SK-N-SH (cell line): ENCODE measurements at regions not wholly inside any gene's neighbourhood (a gene's known extent, or its start where the extent isn't known, plus 50 kb on each side); places are given as distances from the start of the nearest gene placed in this dataset.
A peak's percentile ranks its signal among the peaks of the same experiment; 100 is the strongest.

Experiments used
- CTCF ChIA-PET: fragments of 300-600, 350-600 bp; formaldehyde crosslinking; extraction: SDS; loops from one replicate; lab custom pipeline; 2021; lab: Yijun Ruan, JAX
- POLR2A ChIA-PET: fragments of 350-600 bp; sonication (Branson Sonifier 250); formaldehyde crosslinking; extraction: SDS; loops from one replicate; lab custom pipeline; 2020; ENCODE audit warnings: antibody characterized with exemption, inconsistent platforms; lab: Yijun Ruan, JAX
- DNase-seq: peaks from one replicate; pipeline ENCODE4 v3.0.0; 2012
- H2AFZ ChIP-seq: fragments of 200-600 bp; sonication (generic); 2 replicates; pipeline ENCODE4 v1.8.1; 2016; ENCODE audit warnings: antibody characterized with exemption, mild to moderate bottlenecking, low read depth
- H3F3A ChIP-seq: fragments of 200-600 bp; sonication (generic); replicated peaks from 2 replicates; pipeline ENCODE3; 2016; ENCODE audit warnings: antibody characterized with exemption, mild to moderate bottlenecking; ENCODE audit not compliant: insufficient read depth
- H3K27ac ChIP-seq, 2 experiments: fragments of 200-500 bp in 1 of 2; fragments of 200-600 bp in 1 of 2; sonication (Bioruptor generic) in 1 of 2; sonication (generic), shearing (Covaris generic) in 1 of 2; 2 replicates each; pipeline versions ENCODE4 v1.5.1 to v1.6.1; 2014 to 2016; ENCODE audit warnings: low read depth in 2 of 2, inconsistent platforms in 1 of 2, low read length in 1 of 2, mild to moderate bottlenecking in 1 of 2, mixed read lengths in 1 of 2
- H3K27me3 ChIP-seq: fragments of 200-600 bp; sonication (generic), shearing (Covaris generic); 2 replicates; pipeline ENCODE4 v1.6.1; 2016; ENCODE audit warnings: mixed run types; ENCODE audit not compliant: insufficient read depth
- H3K36me3 ChIP-seq, 2 experiments: fragments of 200-500 bp in 1 of 2; fragments of 200-600 bp in 1 of 2; sonication (Bioruptor generic) in 1 of 2; sonication (generic) in 1 of 2; replicated peaks in 1 of 2; 2 replicates each; pipeline versions ENCODE3 to v1.5.1; 2014 to 2016; ENCODE audit warnings: low read length in 1 of 2, mild to moderate bottlenecking in 1 of 2; ENCODE audit not compliant: insufficient read depth in 2 of 2, control insufficient read depth in 1 of 2
- H3K4me1 ChIP-seq, 2 experiments: fragments of 200-500 bp in 1 of 2; fragments of 200-600 bp in 1 of 2; sonication (Bioruptor generic) in 1 of 2; sonication (generic), shearing (Covaris generic) in 1 of 2; 2 replicates each; pipeline versions ENCODE4 v1.5.1 to v1.6.1; 2014 to 2016; ENCODE audit warnings: low read depth in 1 of 2, low read length in 1 of 2, mixed run types in 1 of 2; ENCODE audit not compliant: insufficient read depth in 2 of 2, control insufficient read depth in 1 of 2
- H3K4me2 ChIP-seq: fragments of 200-600 bp; sonication (generic), shearing (Covaris generic); 2 replicates; pipeline ENCODE4 v1.6.1; 2017; ENCODE audit warnings: mixed run types
- H3K4me3 ChIP-seq, 2 experiments: fragments of 200-500 bp in 1 of 2; fragments of 200-600 bp in 1 of 2; sonication (Bioruptor generic) in 1 of 2; sonication (generic), shearing (Covaris generic) in 1 of 2; 2 replicates each; pipeline versions ENCODE4 v1.5.1 to v1.8.1; 2014 to 2016; ENCODE audit warnings: low read depth in 2 of 2, inconsistent platforms in 1 of 2, low read length in 1 of 2, mild to moderate bottlenecking in 1 of 2, mixed read lengths in 1 of 2, moderate library complexity in 1 of 2
- H3K79me2 ChIP-seq: fragments of 200-600 bp; sonication (generic); 2 replicates; pipeline ENCODE4 v1.8.1; 2017; ENCODE audit warnings: mild to moderate bottlenecking; ENCODE audit not compliant: insufficient read depth
- H3K9ac ChIP-seq: fragments of 200-600 bp; sonication (generic); 2 replicates; pipeline ENCODE4 v1.6.1; 2017; ENCODE audit warnings: mixed run types
- H3K9me2 ChIP-seq: fragments of 200-600 bp; sonication (generic); 2 replicates; pipeline ENCODE4 v1.6.1; 2017; ENCODE audit warnings: mixed run types
- H3K9me3 ChIP-seq: fragments of 200-600 bp; sonication (generic); 2 replicates; pipeline ENCODE4 v1.6.1; 2017; ENCODE audit warnings: mixed run types, mild to moderate bottlenecking, moderate library complexity
- H4K20me1 ChIP-seq: fragments of 200-600 bp; sonication (generic); 2 replicates; pipeline ENCODE4 v1.6.1; 2017; ENCODE audit warnings: mild to moderate bottlenecking, mixed run types; ENCODE audit not compliant: insufficient read depth
- CHD2 ChIP-seq: fragments of 150-350 bp; IDR thresholded peaks from 2 replicates; pipeline ENCODE4 v1.6.1; 2018; ENCODE audit warnings: low read length; ENCODE audit not compliant: partially characterized antibody
- CTCF ChIP-seq: fragments of 200-600 bp; sonication (generic); IDR thresholded peaks from 2 replicates; pipeline ENCODE4 v1.6.1; 2017; ENCODE audit warnings: antibody characterized with exemption, mild to moderate bottlenecking, moderate library complexity
- ELF1 ChIP-seq: IDR thresholded peaks from 2 replicates; pipeline ENCODE4 v1.4.0; 2012
- EP300 ChIP-seq, 2 experiments: IDR thresholded peaks; 2 replicates each; pipeline versions ENCODE4 v1.4.0 to v1.6.1; 2012; ENCODE audit warnings: borderline replicate concordance in 1 of 2, low read depth in 1 of 2, low read length in 1 of 2
- FOSL2 ChIP-seq: IDR thresholded peaks from 2 replicates; pipeline ENCODE4 v1.4.0; 2012; ENCODE audit warnings: low read depth, mild to moderate bottlenecking, moderate library complexity, borderline replicate concordance
- FOXM1 ChIP-seq: IDR thresholded peaks from 2 replicates; pipeline ENCODE4 v1.4.0; 2012; ENCODE audit warnings: low read depth, mild to moderate bottlenecking
- GABPA ChIP-seq: IDR thresholded peaks from 2 replicates; pipeline ENCODE4 v1.4.0; 2012; ENCODE audit warnings: low read depth, mild to moderate bottlenecking
- MAX ChIP-seq: IDR thresholded peaks from 2 replicates; pipeline ENCODE4 v1.4.0; 2012; ENCODE audit warnings: low read depth
- MXI1 ChIP-seq: IDR thresholded peaks from 2 replicates; pipeline ENCODE4 v1.6.1; 2012; ENCODE audit warnings: mild to moderate bottlenecking, low read depth, low read length, improper control_type of control experiment
- NFIC ChIP-seq: IDR thresholded peaks from 2 replicates; pipeline ENCODE4 v1.4.0; 2012; ENCODE audit warnings: borderline replicate concordance
- NRF1 ChIP-seq: IDR thresholded peaks from 2 replicates; pipeline ENCODE4 v1.6.1; 2012; ENCODE audit warnings: low read depth, mild to moderate bottlenecking, low read length
- RAD21 ChIP-seq: IDR thresholded peaks from 2 replicates; pipeline ENCODE4 v1.6.1; 2012; ENCODE audit warnings: mild to moderate bottlenecking, low read length
- RCOR1 ChIP-seq: fragments of 150-350 bp; IDR thresholded peaks from 2 replicates; pipeline ENCODE4 v1.6.1; 2017; ENCODE audit warnings: antibody characterized with exemption, low read length
- RFX5 ChIP-seq: IDR thresholded peaks from 2 replicates; pipeline ENCODE4 v1.6.1; 2012; ENCODE audit warnings: mild to moderate bottlenecking, improper control_type of control experiment, low read length
- RXRA ChIP-seq: IDR thresholded peaks from 2 replicates; pipeline ENCODE4 v1.4.0; 2012; ENCODE audit warnings: low read depth, mild to moderate bottlenecking, borderline replicate concordance
- SMC3 ChIP-seq: IDR thresholded peaks from 2 replicates; pipeline ENCODE4 v1.6.1; 2012; ENCODE audit warnings: low read depth, low read length, improper control_type of control experiment
- TAF1 ChIP-seq: IDR thresholded peaks from 2 replicates; pipeline ENCODE4 v1.6.1; 2012; ENCODE audit warnings: low read depth, mild to moderate bottlenecking, low read length, moderate library complexity, borderline replicate concordance
- TCF12 ChIP-seq: IDR thresholded peaks from 2 replicates; pipeline ENCODE4 v1.4.0; 2012
- USF1 ChIP-seq: IDR thresholded peaks from 2 replicates; pipeline ENCODE4 v1.4.0; 2012; ENCODE audit warnings: low read depth, borderline replicate concordance
- WGBS: methylation state at CpG from one replicate; pipeline ENCODE4 v1.1.6; 2017; ENCODE audit warnings: low lambda C conversion rate; 5-methylcytosine and 5-hydroxymethylcytosine counted together
- TF ChIP-seq, protein P1 (sequence below): fragments of 150-350 bp; IDR thresholded peaks from 2 replicates; pipeline ENCODE4 v1.6.1; 2017; ENCODE audit warnings: antibody characterized with exemption, low read length, low read depth, borderline replicate concordance
- TF ChIP-seq, protein P2 (sequence below): IDR thresholded peaks from 2 replicates; pipeline ENCODE4; 2012
- TF ChIP-seq, protein P3 (sequence below): IDR thresholded peaks from 2 replicates; pipeline ENCODE4 v1.6.1; 2012; ENCODE audit warnings: mild to moderate bottlenecking, low read depth, low read length, moderate library complexity

GRCh38 chr17:71472809-71473789 is 647.7 kb upstream of the SOX9 start:
- H3K27ac ChIP-seq = no peak overlapping the region
- H2AFZ ChIP-seq = 0 out of 2 replicates have a peak overlapping the region, but pooled peaks have one; percentile 17
- H4K20me1 ChIP-seq = no peaks in the 10 kb centered on the region
- H3K36me3 ChIP-seq = no peaks in the 10 kb centered on the region
- H3K9ac ChIP-seq = no peak overlapping the region
- POLR2A ChIA-PET = interaction anchor here (1.3 kb wide), 1 partner anchor 638 kb away, joined by 3 read pairs; no protein-coding TSS in a partner anchor
- H3K4me3 ChIP-seq = no peak overlapping the region
- H3K9me3 ChIP-seq = no peaks in the 10 kb centered on the region
- H3K9me2 ChIP-seq = no peaks in the 10 kb centered on the region
- no peak overlapping the region for H3K4me2 ChIP-seq
- no peak for TF ChIP-seq TCF12
- no peak for TF ChIP-seq GABPA
- TF ChIP-seq, protein P1, sequence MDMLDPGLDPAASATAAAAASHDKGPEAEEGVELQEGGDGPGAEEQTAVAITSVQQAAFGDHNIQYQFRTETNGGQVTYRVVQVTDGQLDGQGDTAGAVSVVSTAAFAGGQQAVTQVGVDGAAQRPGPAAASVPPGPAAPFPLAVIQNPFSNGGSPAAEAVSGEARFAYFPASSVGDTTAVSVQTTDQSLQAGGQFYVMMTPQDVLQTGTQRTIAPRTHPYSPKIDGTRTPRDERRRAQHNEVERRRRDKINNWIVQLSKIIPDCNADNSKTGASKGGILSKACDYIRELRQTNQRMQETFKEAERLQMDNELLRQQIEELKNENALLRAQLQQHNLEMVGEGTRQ = no peak
- peak; percentile 94 for TF ChIP-seq CTCF
- TF ChIP-seq SMC3 = peak; percentile 97
- TF ChIP-seq RXRA = no peak
- TF ChIP-seq TAF1 = no peak
- TF ChIP-seq EP300 (IDR thresholded peaks at IDR 0.05; ENCODE audit: borderline replicate concordance in 1 of 2, low read depth in 1 of 2, low read length in 1 of 2) = 0 out of 4 replicates have a peak, but pooled peaks of 1 of the 2 experiments have one; percentile 9
- peak; percentile 7; the same call in 1 of the 2 replicates for TF ChIP-seq NFIC
- 0 out of 2 replicates have a peak, but pooled peaks have one; percentile 13 for TF ChIP-seq RCOR1
- TF ChIP-seq, protein P2, sequence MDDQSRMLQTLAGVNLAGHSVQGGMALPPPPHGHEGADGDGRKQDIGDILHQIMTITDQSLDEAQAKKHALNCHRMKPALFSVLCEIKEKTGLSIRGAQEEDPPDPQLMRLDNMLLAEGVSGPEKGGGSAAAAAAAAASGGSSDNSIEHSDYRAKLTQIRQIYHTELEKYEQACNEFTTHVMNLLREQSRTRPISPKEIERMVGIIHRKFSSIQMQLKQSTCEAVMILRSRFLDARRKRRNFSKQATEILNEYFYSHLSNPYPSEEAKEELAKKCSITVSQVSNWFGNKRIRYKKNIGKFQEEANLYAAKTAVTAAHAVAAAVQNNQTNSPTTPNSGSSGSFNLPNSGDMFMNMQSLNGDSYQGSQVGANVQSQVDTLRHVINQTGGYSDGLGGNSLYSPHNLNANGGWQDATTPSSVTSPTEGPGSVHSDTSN = no peak
- TF ChIP-seq, protein P3, sequence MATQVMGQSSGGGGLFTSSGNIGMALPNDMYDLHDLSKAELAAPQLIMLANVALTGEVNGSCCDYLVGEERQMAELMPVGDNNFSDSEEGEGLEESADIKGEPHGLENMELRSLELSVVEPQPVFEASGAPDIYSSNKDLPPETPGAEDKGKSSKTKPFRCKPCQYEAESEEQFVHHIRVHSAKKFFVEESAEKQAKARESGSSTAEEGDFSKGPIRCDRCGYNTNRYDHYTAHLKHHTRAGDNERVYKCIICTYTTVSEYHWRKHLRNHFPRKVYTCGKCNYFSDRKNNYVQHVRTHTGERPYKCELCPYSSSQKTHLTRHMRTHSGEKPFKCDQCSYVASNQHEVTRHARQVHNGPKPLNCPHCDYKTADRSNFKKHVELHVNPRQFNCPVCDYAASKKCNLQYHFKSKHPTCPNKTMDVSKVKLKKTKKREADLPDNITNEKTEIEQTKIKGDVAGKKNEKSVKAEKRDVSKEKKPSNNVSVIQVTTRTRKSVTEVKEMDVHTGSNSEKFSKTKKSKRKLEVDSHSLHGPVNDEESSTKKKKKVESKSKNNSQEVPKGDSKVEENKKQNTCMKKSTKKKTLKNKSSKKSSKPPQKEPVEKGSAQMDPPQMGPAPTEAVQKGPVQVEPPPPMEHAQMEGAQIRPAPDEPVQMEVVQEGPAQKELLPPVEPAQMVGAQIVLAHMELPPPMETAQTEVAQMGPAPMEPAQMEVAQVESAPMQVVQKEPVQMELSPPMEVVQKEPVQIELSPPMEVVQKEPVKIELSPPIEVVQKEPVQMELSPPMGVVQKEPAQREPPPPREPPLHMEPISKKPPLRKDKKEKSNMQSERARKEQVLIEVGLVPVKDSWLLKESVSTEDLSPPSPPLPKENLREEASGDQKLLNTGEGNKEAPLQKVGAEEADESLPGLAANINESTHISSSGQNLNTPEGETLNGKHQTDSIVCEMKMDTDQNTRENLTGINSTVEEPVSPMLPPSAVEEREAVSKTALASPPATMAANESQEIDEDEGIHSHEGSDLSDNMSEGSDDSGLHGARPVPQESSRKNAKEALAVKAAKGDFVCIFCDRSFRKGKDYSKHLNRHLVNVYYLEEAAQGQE = no peak
- TF ChIP-seq MXI1 = no peak
- TF ChIP-seq FOXM1 = no peak
- 0 out of 2 replicates have a peak, but pooled peaks have one; percentile 5 for TF ChIP-seq NRF1
- no peak for TF ChIP-seq ELF1
- no peak; the same call in 1 of the 2 replicates for TF ChIP-seq RFX5
- 0 out of 2 replicates have a peak, but pooled peaks have one; percentile 5 for TF ChIP-seq FOSL2
- no peak for TF ChIP-seq USF1
- TF ChIP-seq RAD21 = peak; percentile 97
- peak; percentile 40; the same call in 1 of the 2 replicates for TF ChIP-seq MAX
- TF ChIP-seq CHD2 = no peak
- H3F3A ChIP-seq = no peaks in the 10 kb centered on the region
- DNase-seq = peak; percentile 65
- H3K27me3 ChIP-seq = no peaks in the 10 kb centered on the region
- peaks cover 0 to 4% of the 10 kb centered on the region in 2 experiments; a peak in 1 of 4 replicates for H3K4me1 ChIP-seq
- CTCF ChIA-PET = interaction anchor here (0.6 to 5.0 kb wide), 73 partner anchors 10 to 1086 kb away, joined by 3 to 55 read pairs (median 4); partner anchors contain the start of gene SOX9
- 27% methylated on average over 7 of the region's 7 CpGs for WGBS
- H3K79me2 ChIP-seq = no peaks in the 10 kb centered on the region
